ENCODE measurements at regions not wholly inside any gene's neighbourhood (a gene's known extent, or its start where the extent isn't known, plus 50 kb on each side); places are given as distances from the start of the nearest gene placed in this dataset.

GRCh38 chr9:32200896-32201295 lies 183.5 kb upstream of the ACO1 start:
- TF ChIP-seq CTCF (IDR thresholded peaks at IDR 0.05) (no peak), POLR2A (IDR thresholded peaks at IDR 0.05) (no peak)

Measured in right lobe of liver (tissue), 4 donors.